Spleen (tissue), 11 donors: ENCODE measurements at regions not wholly inside any gene's neighbourhood (a gene's known extent, or its start where the extent isn't known, plus 50 kb on each side); places are given as distances from the start of the nearest gene placed in this dataset.
"Not testable (repeated sequence)": the region's sequence is repeated elsewhere in the genome, so short reads cannot be mapped to it uniquely, and the experiment has no call there.

Experiments
- DNase-seq: peaks from one replicate; pipeline ENCODE4 v3.0.0-alpha.2; 2020
- H3K27ac ChIP-seq, 8 donors: fragments of 200-600 bp; sonication (generic) in 7 of 8; 1 replicate in 4 of 8; 2 replicates in 4 of 8; pipeline versions ENCODE4 v1.5.0 to v1.8.0; 2016 to 2021; ENCODE audit warnings: inconsistent platforms in 4 of 8, mild to moderate bottlenecking in 4 of 8, moderate library complexity in 1 of 8
- H3K27me3 ChIP-seq, 7 donors: fragments of 200-600 bp; sonication (generic) in 6 of 7; replicated peaks in 1 of 7; 1 replicate in 4 of 7; 2 replicates in 3 of 7; pipeline versions ENCODE4 v1.5.0 to v1.8.0; 2016 to 2021; ENCODE audit warnings: inconsistent platforms in 3 of 7, mild to moderate bottlenecking in 1 of 7
- H3K36me3 ChIP-seq, 6 donors: fragments of 200-600 bp; sonication (generic) in 5 of 6; 1 replicate in 4 of 6; 2 replicates in 2 of 6; pipeline versions ENCODE4 v1.5.0 to v1.8.0; 2016 to 2021; ENCODE audit warnings: inconsistent platforms in 2 of 6
- H3K4me1 ChIP-seq, 6 donors: fragments of 200-600 bp; sonication (generic) in 5 of 6; 1 replicate in 3 of 6; 2 replicates in 3 of 6; pipeline versions ENCODE4 v1.5.0 to v1.8.0; 2016 to 2021; ENCODE audit warnings: inconsistent platforms in 3 of 6
- H3K4me3 ChIP-seq, 8 donors: fragments of 200-600 bp; sonication (generic) in 7 of 8; 1 replicate in 4 of 8; 2 replicates in 4 of 8; pipeline versions ENCODE4 v1.5.0 to v1.8.0; 2016 to 2021; ENCODE audit warnings: inconsistent platforms in 4 of 8, mild to moderate bottlenecking in 4 of 8, moderate library complexity in 2 of 8
- H3K9me3 ChIP-seq, 8 donors: fragments of 200-600 bp; sonication (generic) in 7 of 8; 1 replicate in 4 of 8; 2 replicates in 4 of 8; pipeline versions ENCODE4 v1.5.0 to v1.8.0; 2016 to 2021; ENCODE audit warnings: inconsistent platforms in 4 of 8
- CTCF ChIP-seq, 11 experiments: fragments of 200-600 bp in 7 of 11; fragments of 450-650 bp in 4 of 11; sonication (generic) in 4 of 11; IDR thresholded peaks in 8 of 11; conservative IDR thresholded peaks in 3 of 11; 1 replicate in 7 of 11; 2 replicates in 4 of 11; pipeline versions ENCODE4 v1.4.0 to v1.8.0; 2016 to 2021; ENCODE audit warnings: antibody characterized with exemption in 11 of 11, inconsistent platforms in 4 of 11, mild to moderate bottlenecking in 1 of 11
- POLR2A ChIP-seq, 3 donors: fragments of 450-650 bp; IDR thresholded peaks; one replicate each; pipeline ENCODE4 v1.5.1; 2017; ENCODE audit warnings: antibody characterized with exemption in 3 of 3, mild to moderate bottlenecking in 1 of 3
- POLR2AphosphoS5 ChIP-seq, 3 donors: sonication (generic); formaldehyde crosslinking; IDR thresholded peaks; one replicate each; pipeline ENCODE4 v1.5.1; 2017; ENCODE audit warnings: antibody characterized with exemption in 3 of 3
- WGBS, 5 donors: extraction: QIAGEN DNeasy Blood & Tissue Kit in 3 of 5; methylation state at CpG; one replicate each; pipeline versions ENCODE4 v1.1.5 to v1.1.7; 2013 to 2018; 5-methylcytosine and 5-hydroxymethylcytosine counted together
- intact Hi-C: fragments of 100-400 bp; cut with DNase I; formaldehyde crosslinking; loops from one replicate; pipeline ENCODE4 v1.15.0; 2023; ENCODE audit warnings: low total_unique reads
- donor health status: healthy with polysubstance abuse.
- donor health status: DM: no; HTN: no; CAD: no; lungs with moderate emphysema.
- donor health status: DM: no; HTN: no; CAD: no.
- donor health status: Bipolar disorder and iron deficiency.
- donor health status: healthy.
- donor health status: DM: no; HTN: no; CAD: no.
- donor health status: DM: yes; HTN: yes; CAD: no.

- 89 to 97% (median 93%) methylated on average over 3 of the region's 3 CpGs for WGBS, 5 donors
- H3K4me3 ChIP-seq, DNase-seq, H3K36me3 ChIP-seq, H3K4me1 ChIP-seq, intact Hi-C loops, H3K27ac ChIP-seq, H3K27me3 ChIP-seq: not testable (repeated sequence)
- peaks cover 0 to 22% (median 2%) of the 10 kb centered on the region in 8 donors for H3K9me3 ChIP-seq
These were observed 60.3 kb upstream of the NMU start for GRCh38 chr4:55696424-55696823.

GRCh38 chr4:55706541-55706940, 70.4 kb upstream of the NMU start:
- Histone ChIP-seq H3K27me3 (no peaks in the 10 kb centered on the region), H3K4me3 (no peak overlapping the region), H3K4me1 (no peaks in the 10 kb centered on the region), H3K9me3 (no peaks in the 10 kb centered on the region), H3K27ac (no peak overlapping the region), H3K36me3 (no peaks in the 10 kb centered on the region)
- no peak for DNase-seq
- intact Hi-C loops: no loop called here
- TF ChIP-seq POLR2AphosphoS5 (IDR thresholded peaks at IDR 0.05) (no peak), CTCF (IDR thresholded peaks at IDR 0.05 in 8 of 11, conservative IDR thresholded peaks at IDR 0.05 in 3 of 11) (no peak), POLR2A (IDR thresholded peaks at IDR 0.05) (no peak)

- TF ChIP-seq POLR2A (IDR thresholded peaks at IDR 0.05): no peak
- TF ChIP-seq CTCF (IDR thresholded peaks at IDR 0.05 in 8 of 11, conservative IDR thresholded peaks at IDR 0.05 in 3 of 11): no peak
- no peak for TF ChIP-seq POLR2AphosphoS5 (IDR thresholded peaks at IDR 0.05)
- no peak for DNase-seq
- intact Hi-C loops: no loop called here
- Histone ChIP-seq H3K27me3 (no peaks in the 10 kb centered on the region), H3K27ac (no peak overlapping the region), H3K4me1 (no peaks in the 10 kb centered on the region), H3K9me3 (no peaks in the 10 kb centered on the region), H3K36me3 (no peaks in the 10 kb centered on the region), H3K4me3 (no peak overlapping the region)
- 79 to 92% (median 90%) methylated on average over 5 of the region's 5 CpGs for WGBS, 5 donors
These were observed 71.4 kb upstream of the NMU start for GRCh38 chr4:55707507-55707906.

GRCh38 chr4:55707991-55708390, 71.9 kb upstream of the NMU start:
- DNase-seq, H3K27me3 ChIP-seq, H3K36me3 ChIP-seq, H3K9me3 ChIP-seq, H3K4me1 ChIP-seq, H3K27ac ChIP-seq, H3K4me3 ChIP-seq, intact Hi-C loops: not testable (repeated sequence)
- 79 to 100% (median 81%) methylated on average over 1 to 11 of the region's 11 CpGs for WGBS, 5 donors

- H3K27me3 ChIP-seq, H3K4me3 ChIP-seq, DNase-seq, H3K9me3 ChIP-seq, H3K27ac ChIP-seq, H3K36me3 ChIP-seq, intact Hi-C loops, H3K4me1 ChIP-seq: not testable (repeated sequence)
- WGBS, 5 donors: 70 to 91% (median 89%) methylated on average over 2 of the region's 2 CpGs
These were observed 76.7 kb upstream of the NMU start for GRCh38 chr4:55712835-55713234.

- no peak overlapping the region for H3K4me3 ChIP-seq
- no peaks in the 10 kb centered on the region for H3K27me3 ChIP-seq
- TF ChIP-seq POLR2AphosphoS5 (IDR thresholded peaks at IDR 0.05): no peak
- no peak for TF ChIP-seq CTCF (IDR thresholded peaks at IDR 0.05 in 8 of 11, conservative IDR thresholded peaks at IDR 0.05 in 3 of 11)
- no peak for TF ChIP-seq POLR2A (IDR thresholded peaks at IDR 0.05)
- H3K36me3 ChIP-seq: no peaks in the 10 kb centered on the region
- intact Hi-C loops: no loop called here
- no peak for DNase-seq
- no peaks in the 10 kb centered on the region for H3K9me3 ChIP-seq
- no peaks in the 10 kb centered on the region for H3K4me1 ChIP-seq
- H3K27ac ChIP-seq: no peak overlapping the region
These were observed 85.6 kb upstream of the NMU start for GRCh38 chr4:55721651-55722050.
